ENCODE measurements at regions not wholly inside any gene's neighbourhood (a gene's known extent, or its start where the extent isn't known, plus 50 kb on each side); places are given as distances from the start of the nearest gene placed in this dataset.

DNA sequence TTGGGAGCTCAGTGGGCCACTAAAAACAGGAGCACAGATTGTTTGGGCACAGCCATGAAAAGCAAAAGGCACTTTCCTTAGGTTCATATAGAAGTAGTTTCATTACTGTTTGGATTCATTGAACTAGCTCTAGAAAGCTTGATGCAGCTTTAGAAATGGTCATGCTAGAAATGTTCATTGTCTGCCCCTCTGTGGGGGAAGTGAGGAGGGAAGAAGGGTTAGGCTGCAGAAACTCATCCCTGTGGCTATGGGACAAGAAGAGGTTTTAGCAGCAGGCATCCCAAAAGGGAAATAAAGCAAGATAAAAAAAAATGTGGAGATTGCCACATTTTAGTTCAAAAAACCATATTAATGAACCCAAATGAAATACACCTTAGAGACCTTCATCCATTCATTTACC is 359.6 kb upstream of the PTBP2 start:
- Histone ChIP-seq H3K4me1 (peaks cover 0 to 23% (median 6%) of the 10 kb centered on the region in 3 donors), H3K9me3 (no peaks in the 10 kb centered on the region), H3K27ac (no peak overlapping the region), H3K4me3 (no peak overlapping the region), H3K27me3 (no peaks in the 10 kb centered on the region), H3K36me3 (no peaks in the 10 kb centered on the region)
- TF ChIP-seq POLR2A (IDR thresholded peaks at IDR 0.05) (no peak), CTCF (IDR thresholded peaks at IDR 0.05) (no peak)
- no peak for DNase-seq
- intact Hi-C loops (cut with DNase I), result no loop called here

DNA sequence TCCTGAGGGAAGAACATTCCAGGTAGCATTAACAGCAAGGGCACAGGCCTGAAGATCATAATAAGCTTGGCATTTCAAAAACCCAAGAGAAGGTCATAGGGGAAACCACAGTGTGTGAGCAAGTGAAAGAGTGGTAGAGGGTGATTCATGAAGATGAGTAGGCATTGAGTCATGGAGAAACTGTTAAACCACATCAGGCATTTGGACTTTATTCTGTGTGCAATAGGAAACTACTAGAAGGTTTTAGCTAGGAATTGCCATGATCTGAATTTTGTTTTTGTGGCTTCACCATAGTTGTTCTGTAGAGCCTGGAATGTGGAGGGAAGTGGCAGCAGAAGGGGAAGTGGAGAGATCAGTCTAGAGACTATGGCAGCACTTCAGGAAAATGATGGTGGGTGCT is 359.0 kb upstream of the PTBP2 start:
- H3K36me3 ChIP-seq, result no peaks in the 10 kb centered on the region
- intact Hi-C loops (cut with DNase I), result no loop called here
- no peaks in the 10 kb centered on the region for H3K9me3 ChIP-seq
- no peaks in the 10 kb centered on the region for H3K27me3 ChIP-seq
- no peak overlapping the region for H3K4me3 ChIP-seq
- TF ChIP-seq CTCF (IDR thresholded peaks at IDR 0.05) (no peak), POLR2A (IDR thresholded peaks at IDR 0.05) (no peak)
- H3K4me1 ChIP-seq, result peaks cover 0 to 23% (median 6%) of the 10 kb centered on the region in 3 donors
- no peak for DNase-seq
- H3K27ac ChIP-seq, result no peak overlapping the region

- no peaks in the 10 kb centered on the region for H3K9me3 ChIP-seq
- no peaks in the 10 kb centered on the region for H3K27me3 ChIP-seq
- intact Hi-C loops (cut with DNase I), result no loop called here
- DNase-seq, result no peak
- no peaks in the 10 kb centered on the region for H3K36me3 ChIP-seq
- no peak overlapping the region for H3K27ac ChIP-seq
- 78 to 84% methylated on average over 2 of the region's 2 CpGs for WGBS, 2 donors
- no peak overlapping the region for H3K4me3 ChIP-seq
- H3K4me1 ChIP-seq, result peaks cover 0 to 23% (median 6%) of the 10 kb centered on the region in 3 donors
- TF ChIP-seq POLR2A (IDR thresholded peaks at IDR 0.05) (no peak), CTCF (IDR thresholded peaks at IDR 0.05) (no peak)
These were observed 357.8 kb upstream of the PTBP2 start for GRCh38 chr1:96363826-96364225.

DNA sequence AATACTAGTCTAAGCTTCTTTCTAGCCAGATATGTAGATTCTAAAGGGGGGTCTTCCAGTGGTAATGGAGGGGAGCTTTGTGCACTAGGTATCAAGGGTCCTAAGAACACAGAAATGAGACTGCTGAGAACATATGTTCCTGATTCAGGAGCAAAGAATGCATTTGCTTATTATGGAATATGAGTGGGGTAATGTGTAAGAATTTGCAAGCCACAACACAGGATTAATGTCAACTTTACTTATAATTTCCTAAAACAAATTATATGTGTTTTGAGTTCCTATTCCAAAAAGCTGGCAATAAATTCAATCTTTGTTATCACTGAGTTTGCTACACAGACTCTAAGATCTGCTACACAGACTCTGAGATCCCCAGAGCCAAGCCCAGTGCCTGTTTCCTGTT is 357.0 kb upstream of the PTBP2 start:
- no peak for DNase-seq
- Histone ChIP-seq H3K4me3 (no peak overlapping the region), H3K4me1 (peaks cover 0 to 23% (median 6%) of the 10 kb centered on the region in 3 donors), H3K27ac (no peak overlapping the region), H3K36me3 (no peaks in the 10 kb centered on the region), H3K27me3 (no peaks in the 10 kb centered on the region), H3K9me3 (no peaks in the 10 kb centered on the region)
- no peak for TF ChIP-seq POLR2A (IDR thresholded peaks at IDR 0.05)
- TF ChIP-seq CTCF (IDR thresholded peaks at IDR 0.05), result no peak
- intact Hi-C loops (cut with DNase I), result no loop called here

GRCh38 chr1:96365076-96365475 is 356.5 kb upstream of the PTBP2 start:
- Histone ChIP-seq H3K9me3 (no peaks in the 10 kb centered on the region), H3K27me3 (no peaks in the 10 kb centered on the region), H3K27ac (no peak overlapping the region), H3K4me3 (no peak overlapping the region), H3K36me3 (no peaks in the 10 kb centered on the region), H3K4me1 (peaks cover 0 to 23% (median 6%) of the 10 kb centered on the region in 3 donors)
- 43 to 60% methylated on average over 1 of the region's 1 CpG for WGBS, 2 donors
- intact Hi-C loops (cut with DNase I), result no loop called here
- TF ChIP-seq CTCF (IDR thresholded peaks at IDR 0.05) (no peak), POLR2A (IDR thresholded peaks at IDR 0.05) (no peak)
- no peak for DNase-seq
